ENCODE measurements at regions not wholly inside any gene's neighbourhood (a gene's known extent, or its start where the extent isn't known, plus 50 kb on each side); places are given as distances from the start of the nearest gene placed in this dataset.
"Not testable (repeated sequence)": the region's sequence is repeated elsewhere in the genome, so short reads cannot be mapped to it uniquely, and the experiment has no call there.

DNA sequence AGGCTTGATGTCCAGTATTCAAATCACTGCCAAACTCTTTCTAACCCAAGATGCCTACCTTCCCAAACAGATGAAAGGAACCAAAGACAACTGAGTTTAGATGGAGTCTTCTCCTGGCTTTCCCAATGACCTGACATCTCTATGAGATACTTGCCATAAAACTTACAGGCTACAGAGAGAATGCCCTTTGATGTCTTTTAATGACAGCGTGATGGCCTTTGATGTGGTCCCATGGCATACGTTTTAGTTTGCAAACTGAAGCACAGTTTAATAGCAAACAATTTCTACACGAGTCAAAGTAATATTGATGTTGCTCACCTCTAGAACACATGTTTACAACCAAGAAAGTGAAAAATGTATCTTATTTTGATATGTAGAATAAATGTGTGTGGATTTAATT lies 73.2 kb downstream of the ZIC4 start:
- DNase-seq = no peak

GRCh38 chr3:147328711-147329110 lies 77.6 kb downstream of the ZIC4 start:
- DNase-seq = no peak

- no peak for DNase-seq
Observed at GRCh38 chr3:147324356-147324755, 82.0 kb downstream of the ZIC4 start.

GRCh38 chr3:147318900-147319299 lies 87.4 kb downstream of the ZIC4 start:
- no peak for DNase-seq

DNA sequence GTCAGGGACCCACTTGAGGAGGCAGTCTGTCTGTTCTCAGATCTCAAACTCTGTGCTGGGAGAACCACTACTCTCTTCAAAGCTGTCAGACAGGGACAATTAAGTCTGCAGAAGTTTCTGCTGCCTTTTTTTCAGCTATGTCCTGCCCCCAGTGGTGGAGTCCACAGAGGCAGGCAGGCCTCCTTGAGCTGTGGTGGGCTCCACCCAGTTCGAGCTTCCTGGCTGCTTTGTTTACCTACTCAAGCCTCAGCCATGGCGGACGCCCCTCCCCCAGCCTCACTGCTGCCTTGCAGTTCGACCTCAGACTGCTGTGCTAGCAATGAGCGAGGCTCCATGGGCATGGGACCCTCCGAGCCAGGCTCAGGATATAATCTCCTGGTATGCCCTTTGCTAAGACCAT lies 89.3 kb downstream of the ZIC4 start:
- DNase-seq = not testable (repeated sequence)

DNA sequence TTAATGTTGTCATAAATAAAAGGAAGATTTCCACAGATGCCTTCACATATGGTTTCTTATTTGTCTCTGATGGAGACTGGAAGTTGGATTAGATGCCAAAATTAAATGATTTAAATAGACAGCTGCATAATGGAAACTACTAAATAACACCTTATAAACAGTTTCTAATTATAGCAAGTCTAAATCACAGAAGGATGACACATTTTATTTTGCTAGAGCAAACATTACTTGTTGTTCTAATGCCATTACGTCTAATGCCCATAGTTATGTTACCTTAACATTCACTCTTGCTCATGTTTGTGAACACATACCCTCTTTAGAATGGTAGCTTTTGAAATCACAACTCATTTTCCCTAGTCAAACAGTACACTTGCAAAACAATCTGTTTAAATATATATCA lies 92.8 kb downstream of the ZIC4 start:
- no peak for DNase-seq

DNA sequence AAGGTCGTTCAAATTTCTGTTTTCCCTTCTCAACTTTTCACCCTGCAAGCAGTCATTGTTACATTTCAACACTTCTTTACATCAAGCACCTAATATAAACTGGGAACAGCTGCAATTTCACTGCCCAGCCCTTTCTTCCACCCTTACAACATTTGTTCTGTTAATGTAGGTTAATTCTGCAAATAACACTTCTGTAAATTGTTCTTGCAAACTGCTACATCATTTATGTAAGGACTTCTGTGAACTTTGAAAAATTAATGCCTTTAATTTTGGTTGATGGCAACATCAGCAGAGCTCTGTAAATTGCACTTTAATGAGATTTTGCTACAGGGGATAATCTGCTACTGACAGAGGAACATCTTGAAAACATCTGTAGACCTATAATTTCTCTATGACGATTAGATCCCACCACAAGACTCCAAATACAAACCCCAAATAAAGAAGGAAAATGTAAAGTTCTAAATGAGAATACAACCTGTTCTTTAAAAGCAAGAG lies 93.5 kb downstream of the ZIC4 start:
- DNase-seq = no peak

- no peak for DNase-seq
Observed at GRCh38 chr3:147311716-147312115, 94.6 kb downstream of the ZIC4 start.

DNA sequence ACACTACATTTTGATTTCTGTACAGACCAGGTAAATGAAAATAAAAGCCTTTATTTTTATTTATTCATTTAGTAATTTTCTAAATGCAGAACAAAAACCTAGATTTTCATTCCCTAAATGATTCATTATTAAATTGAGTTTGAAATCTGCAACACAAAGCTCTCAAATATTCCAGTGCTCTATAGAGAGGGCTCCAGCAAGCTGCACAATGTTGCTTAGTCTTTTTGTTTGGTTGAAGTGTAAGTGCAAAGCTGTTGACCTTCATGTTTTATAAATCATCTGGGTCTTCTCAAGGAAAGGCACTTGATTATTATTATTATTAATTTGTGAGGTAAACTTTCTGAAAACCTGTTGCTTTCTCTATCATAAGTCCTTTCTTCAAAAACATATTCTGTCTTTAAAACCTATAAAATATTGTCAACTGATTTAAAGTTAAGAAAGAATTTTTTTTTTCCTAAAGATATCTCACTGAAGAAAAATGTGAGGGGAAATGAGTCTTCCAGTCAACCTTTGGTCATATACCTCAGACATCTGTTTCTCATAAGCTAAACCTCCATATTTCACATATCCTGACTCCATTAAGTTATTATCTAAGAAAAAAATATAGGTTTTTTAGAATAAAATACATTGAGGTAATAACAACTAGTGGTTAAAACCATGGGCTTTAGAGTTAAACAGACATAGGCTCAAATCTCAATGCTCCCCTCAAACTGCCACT lies 100.7 kb downstream of the ZIC4 start:
- no peak for DNase-seq

DNA sequence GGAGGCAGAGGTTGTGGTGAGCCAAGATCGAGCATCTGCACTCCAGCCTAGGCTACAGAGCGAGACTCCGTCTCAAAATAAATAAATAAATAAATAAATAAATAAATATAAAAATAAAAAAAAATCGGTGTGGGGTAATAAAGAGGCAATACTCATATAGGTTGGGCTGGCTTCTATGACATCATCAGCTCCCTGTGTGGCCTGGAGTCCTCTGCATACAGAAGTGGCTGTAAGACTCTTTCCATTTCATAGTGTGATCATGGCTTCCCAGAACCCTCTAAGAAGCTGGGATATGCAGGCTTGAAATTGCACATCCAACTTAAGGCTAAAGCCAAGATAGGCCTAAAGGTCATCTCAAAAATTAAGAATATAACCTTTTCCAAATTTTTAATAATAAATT lies 101.6 kb downstream of the ZIC4 start:
- DNase-seq = no peak

DNA sequence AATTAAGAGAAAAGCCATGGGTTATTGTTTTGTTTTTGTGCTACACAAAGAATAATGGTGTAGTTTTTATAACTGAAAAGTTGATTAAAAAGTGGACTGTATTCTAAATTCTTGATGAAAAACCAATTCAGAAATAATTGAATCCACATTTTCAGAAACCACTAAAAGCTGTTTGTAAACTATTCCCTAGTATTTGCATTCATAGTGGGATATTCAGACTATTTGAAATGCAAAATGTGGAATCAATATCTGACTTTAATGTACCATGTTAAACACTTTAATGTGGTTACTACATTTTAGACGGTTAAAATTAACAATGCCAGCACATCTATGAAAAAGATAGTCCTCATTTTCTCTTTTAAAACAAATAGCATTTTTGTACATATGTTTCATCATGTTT lies 104.6 kb downstream of the ZIC4 start:
- DNase-seq = no peak

- DNase-seq = no peak
Observed at GRCh38 chr3:147299656-147300055, 106.7 kb downstream of the ZIC4 start.

DNA sequence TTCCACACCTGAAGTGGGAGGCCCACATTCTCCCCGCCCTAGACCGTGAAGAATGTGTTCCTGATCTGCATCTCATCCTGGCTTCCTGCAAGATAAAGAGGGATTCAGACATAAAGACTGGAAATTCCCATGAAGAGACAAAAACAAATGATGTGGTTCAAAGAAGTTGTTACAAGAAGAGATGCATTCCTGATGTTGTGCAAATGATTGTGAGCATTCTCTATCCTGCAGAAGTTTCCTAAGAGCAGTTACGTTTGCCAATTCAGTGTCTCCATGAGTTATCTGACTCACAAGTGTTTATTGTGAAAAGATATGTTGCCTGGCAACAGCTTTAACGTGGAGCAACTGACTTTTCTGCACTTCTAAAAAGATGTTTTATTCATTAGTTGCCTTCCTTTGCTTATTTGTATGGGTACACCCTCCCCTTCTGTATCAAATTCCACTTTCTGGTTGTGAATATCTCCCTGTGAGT lies 107.8 kb downstream of the ZIC4 start:
- DNase-seq = no peak

- no peak for DNase-seq
Observed at GRCh38 chr3:147297761-147298350, 108.5 kb downstream of the ZIC4 start.

GRCh38 chr3:147287370-147287769 lies 119.0 kb downstream of the ZIC4 start:
- DNase-seq = not testable (repeated sequence)

DNA sequence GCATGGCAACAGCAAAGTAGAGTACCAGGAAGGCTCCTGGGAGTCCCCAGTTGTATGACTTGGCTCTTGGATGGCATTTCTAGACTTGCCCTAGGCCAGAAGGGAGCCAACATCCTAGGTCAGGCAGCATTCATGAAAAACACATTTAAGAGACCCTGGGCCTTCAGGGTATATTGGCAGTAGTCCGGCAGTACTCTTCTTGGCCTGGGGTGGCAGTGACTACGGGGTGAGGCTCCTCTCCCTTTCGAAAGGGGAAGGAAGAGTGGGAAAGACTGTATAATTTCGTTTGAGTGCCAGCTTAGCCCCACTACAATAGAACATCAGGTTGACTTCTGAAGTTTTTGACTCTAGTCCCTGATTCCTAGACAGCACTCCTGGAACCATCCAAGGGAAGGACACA lies 136.4 kb downstream of the ZIC4 start:
- DNase-seq = no peak

- DNase-seq = no peak
Observed at GRCh38 chr3:147267434-147267833, 138.9 kb downstream of the ZIC4 start.

DNA sequence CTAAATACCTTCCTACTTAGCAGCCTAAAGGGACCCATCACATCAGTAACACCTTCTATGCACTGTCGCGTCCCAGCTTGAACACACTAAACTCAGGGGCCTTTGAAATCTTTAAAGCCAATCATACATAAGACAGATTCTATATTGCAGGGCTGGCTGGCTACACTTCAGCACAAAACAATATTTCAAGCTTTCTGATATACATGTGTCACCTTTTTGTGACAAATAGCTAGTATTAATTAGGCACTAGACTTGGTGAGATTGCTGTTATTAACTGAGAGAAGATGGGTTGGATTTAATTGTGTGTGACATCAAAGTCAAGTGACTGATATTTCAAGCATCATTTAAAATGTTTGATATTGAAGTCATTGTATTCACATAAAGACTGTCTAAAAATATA lies 148.4 kb downstream of the ZIC4 start:
- no peak for DNase-seq

DNA sequence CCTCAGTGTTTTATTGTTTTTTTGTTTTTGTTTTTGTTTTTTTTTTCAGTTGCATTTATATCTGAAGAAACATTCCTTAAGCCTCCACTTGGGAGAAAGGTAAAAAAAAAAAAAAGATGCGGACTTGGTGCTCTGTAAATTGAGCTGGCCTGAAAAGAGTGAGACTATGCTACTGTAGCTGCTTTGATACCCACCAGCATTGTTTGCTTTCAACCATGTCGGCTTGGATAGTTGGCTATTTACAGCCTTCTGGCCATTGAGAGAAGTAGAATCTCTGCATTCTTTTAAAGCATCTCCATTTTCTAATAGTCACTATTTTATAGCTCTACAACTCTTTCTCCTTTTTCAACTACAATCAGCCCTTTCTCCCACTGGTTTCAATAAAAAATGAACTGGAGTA lies 149.6 kb downstream of the ZIC4 start:
- DNase-seq = no peak

GRCh38 chr3:147246906-147247305 lies 159.4 kb downstream of the ZIC4 start:
- no peak for DNase-seq

DNA sequence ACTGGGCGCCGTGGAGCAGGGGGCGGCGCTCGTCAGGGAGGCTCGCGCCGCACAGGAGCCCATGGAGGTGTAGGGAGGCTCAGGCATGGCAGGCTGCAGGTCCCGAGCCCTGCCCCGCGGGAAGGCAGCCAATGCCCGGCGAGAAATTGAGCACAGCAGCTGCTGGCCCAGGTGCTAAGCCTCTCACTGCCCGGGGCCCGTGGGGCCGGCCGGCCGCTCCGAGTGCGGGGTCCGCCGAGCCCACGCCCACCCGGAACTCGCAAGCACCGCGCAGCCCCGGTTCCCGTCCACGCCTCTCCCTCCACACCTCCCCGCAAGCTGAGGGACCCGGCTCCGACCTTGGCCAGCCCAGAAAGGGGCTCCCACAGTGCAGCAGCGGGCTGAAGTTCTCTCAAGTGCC lies 160.7 kb downstream of the ZIC4 start:
- DNase-seq = not testable (repeated sequence)

- not testable (repeated sequence) for DNase-seq
Observed at GRCh38 chr3:147245022-147245421, 161.3 kb downstream of the ZIC4 start.

DNA sequence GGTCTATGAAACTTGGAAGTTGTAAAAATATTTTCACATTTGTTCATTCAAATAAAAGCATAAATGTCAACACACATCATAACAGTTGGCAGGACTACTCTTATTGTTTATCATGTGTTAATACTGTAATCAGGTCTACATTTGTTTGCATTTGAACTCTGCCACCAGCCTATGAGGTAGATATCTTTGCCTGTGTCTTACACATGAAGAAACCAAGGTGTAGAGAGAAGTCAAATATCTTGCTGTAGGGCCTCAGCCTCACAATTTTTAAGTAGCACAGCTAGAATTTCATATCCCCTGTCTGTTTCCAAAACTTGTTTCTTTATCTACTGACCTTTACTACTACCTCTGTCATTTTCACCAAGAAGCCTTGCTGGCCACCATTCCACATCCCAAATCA lies 161.9 kb downstream of the ZIC4 start:
- DNase-seq = no peak

GRCh38 chr3:147240581-147240980 lies 165.8 kb downstream of the ZIC4 start:
- DNase-seq = no peak

DNA sequence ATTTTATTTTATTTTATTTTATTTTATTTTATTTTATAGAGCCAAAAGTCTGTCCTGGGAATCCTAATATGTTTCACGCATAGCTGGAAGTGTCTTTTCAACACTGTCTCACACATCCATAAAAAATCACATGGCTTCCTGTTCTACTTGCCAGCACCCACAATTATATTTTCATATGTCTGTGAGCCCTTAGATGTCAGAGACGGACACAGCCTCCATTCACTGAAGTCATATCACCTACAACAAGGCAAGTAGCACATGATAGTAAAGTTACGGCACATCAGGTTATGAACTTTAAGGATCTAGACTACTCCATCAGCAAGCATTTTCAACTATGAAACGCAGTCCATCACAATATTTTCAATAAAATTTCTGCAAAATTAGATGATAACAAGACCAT lies 168.4 kb downstream of the ZIC4 start:
- no peak for DNase-seq
